ENCODE measurements at regions not wholly inside any gene's neighbourhood (a gene's known extent, or its start where the extent isn't known, plus 50 kb on each side); places are given as distances from the start of the nearest gene placed in this dataset.

DNA sequence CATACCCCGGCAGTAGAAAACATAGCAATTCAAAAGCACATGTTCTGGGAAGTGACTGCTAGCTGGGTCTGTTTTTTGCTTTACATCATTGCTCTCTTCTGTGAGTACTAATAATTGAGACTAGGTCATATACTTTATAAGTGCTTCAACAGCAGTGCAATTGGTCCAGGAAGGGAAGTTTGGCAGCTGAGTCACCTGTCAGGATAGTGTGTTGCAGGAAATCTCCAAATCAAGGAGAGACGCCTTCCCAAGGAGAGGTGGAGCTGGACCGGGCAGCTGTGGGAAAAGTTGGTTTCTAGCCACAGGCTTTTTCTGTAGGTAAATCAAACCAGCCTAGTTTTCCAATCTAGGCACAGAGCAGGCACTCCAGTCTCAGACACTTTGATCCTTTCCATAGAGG, 330.1 kb downstream of the ENC1 start:
- H3K9me3 Mint-ChIP-seq (ENCODE audit: low read depth), result no peaks in the 10 kb centered on the region
- H3K36me3 Mint-ChIP-seq (ENCODE audit: low read depth), result no peaks in the 10 kb centered on the region
- H3K27me3 Mint-ChIP-seq (ENCODE audit: low read depth), result no peaks in the 10 kb centered on the region
- no peak for DNase-seq (ENCODE audit: low spot score)
- H3K4me3 Mint-ChIP-seq (ENCODE audit: unreplicated experiment), result no peak overlapping the region
- TF ChIP-seq, protein P1, sequence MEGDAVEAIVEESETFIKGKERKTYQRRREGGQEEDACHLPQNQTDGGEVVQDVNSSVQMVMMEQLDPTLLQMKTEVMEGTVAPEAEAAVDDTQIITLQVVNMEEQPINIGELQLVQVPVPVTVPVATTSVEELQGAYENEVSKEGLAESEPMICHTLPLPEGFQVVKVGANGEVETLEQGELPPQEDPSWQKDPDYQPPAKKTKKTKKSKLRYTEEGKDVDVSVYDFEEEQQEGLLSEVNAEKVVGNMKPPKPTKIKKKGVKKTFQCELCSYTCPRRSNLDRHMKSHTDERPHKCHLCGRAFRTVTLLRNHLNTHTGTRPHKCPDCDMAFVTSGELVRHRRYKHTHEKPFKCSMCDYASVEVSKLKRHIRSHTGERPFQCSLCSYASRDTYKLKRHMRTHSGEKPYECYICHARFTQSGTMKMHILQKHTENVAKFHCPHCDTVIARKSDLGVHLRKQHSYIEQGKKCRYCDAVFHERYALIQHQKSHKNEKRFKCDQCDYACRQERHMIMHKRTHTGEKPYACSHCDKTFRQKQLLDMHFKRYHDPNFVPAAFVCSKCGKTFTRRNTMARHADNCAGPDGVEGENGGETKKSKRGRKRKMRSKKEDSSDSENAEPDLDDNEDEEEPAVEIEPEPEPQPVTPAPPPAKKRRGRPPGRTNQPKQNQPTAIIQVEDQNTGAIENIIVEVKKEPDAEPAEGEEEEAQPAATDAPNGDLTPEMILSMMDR (IDR thresholded peaks at IDR 0.05), result no peak
- no peak overlapping the region for H3K27ac Mint-ChIP-seq (ENCODE audit: unreplicated experiment)
- peaks cover 27% of the 10 kb centered on the region for H3K4me1 Mint-ChIP-seq (ENCODE audit: low read depth)

DNA sequence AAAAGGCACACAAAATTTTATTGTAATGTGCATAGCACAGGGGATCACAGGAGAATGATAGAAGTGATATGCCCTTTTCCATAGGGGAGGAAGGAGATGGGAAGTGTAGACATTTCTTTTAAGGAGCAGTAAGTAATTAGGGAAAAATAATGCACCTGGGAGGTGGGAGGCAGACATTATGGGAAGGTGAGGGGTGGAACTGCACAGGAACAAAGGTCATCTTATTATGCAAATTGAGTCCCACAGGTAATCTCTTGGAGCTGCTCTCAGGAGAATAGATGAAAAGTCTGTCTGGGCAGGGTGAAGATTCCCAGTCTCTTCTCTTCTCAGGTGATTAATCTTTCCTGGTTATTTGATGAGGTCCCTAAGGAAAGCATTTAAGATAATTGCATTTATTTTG, 331.5 kb downstream of the ENC1 start:
- Mint-ChIP-seq H3K27me3 (ENCODE audit: low read depth) (no peaks in the 10 kb centered on the region), H3K36me3 (ENCODE audit: low read depth) (no peaks in the 10 kb centered on the region), H3K4me3 (ENCODE audit: unreplicated experiment) (no peak overlapping the region), H3K27ac (ENCODE audit: unreplicated experiment) (no peak overlapping the region), H3K9me3 (ENCODE audit: low read depth) (no peaks in the 10 kb centered on the region), H3K4me1 (ENCODE audit: low read depth) (peaks cover 26% of the 10 kb centered on the region)
- TF ChIP-seq, protein P1 (IDR thresholded peaks at IDR 0.05), result no peak
- DNase-seq (ENCODE audit: low spot score), result no peak

DNA sequence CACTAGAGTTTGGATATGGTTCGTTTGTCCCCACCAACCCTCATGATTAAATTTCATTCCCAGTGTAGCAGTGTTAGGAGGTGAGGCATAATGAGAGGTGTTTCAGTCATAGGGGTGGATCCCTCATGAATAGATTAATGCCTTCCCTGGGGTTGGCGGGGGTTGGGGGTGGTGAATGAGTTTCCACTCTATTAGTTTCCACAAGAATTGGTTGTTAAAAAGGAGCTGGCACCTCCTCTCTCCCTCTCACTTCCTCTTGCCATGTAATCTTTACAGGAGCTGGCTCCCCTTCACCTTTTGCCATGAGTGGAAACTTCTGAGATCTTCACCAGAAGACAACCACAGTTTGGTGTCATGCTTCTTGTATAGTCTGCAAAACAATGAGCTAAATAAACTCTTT, 333.7 kb downstream of the ENC1 start:
- no peaks in the 10 kb centered on the region for H3K9me3 Mint-ChIP-seq (ENCODE audit: low read depth)
- DNase-seq (ENCODE audit: low spot score), result no peak
- no peak overlapping the region for H3K4me3 Mint-ChIP-seq (ENCODE audit: unreplicated experiment)
- no peaks in the 10 kb centered on the region for H3K36me3 Mint-ChIP-seq (ENCODE audit: low read depth)
- no peaks in the 10 kb centered on the region for H3K27me3 Mint-ChIP-seq (ENCODE audit: low read depth)
- H3K4me1 Mint-ChIP-seq (ENCODE audit: low read depth), result peaks cover 8% of the 10 kb centered on the region
- H3K27ac Mint-ChIP-seq (ENCODE audit: unreplicated experiment), result no peak overlapping the region
- TF ChIP-seq, protein P1 (IDR thresholded peaks at IDR 0.05), result no peak

DNA sequence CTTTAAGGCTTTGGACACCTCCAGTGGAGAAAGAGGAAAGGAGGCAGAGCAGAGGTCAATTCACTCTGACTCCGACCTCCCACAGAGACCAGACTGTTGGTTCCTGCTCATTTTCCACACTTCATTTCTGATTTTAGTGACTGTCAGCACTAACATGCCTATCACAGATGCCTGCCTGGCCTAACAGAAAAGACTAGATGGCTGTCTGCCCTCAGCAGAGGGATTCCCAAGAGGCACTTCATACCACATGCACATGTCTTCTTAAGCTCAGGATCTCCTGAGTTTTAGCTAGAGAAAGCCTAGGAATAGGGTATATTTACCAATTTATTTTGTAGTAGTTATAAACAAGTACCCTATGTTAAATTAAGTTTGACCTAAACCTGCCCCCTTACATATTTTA, 336.0 kb downstream of the ENC1 start:
- H3K27me3 Mint-ChIP-seq (ENCODE audit: low read depth), result no peaks in the 10 kb centered on the region
- no peak overlapping the region for H3K27ac Mint-ChIP-seq (ENCODE audit: unreplicated experiment)
- no peaks in the 10 kb centered on the region for H3K36me3 Mint-ChIP-seq (ENCODE audit: low read depth)
- no peaks in the 10 kb centered on the region for H3K9me3 Mint-ChIP-seq (ENCODE audit: low read depth)
- no peaks in the 10 kb centered on the region for H3K4me1 Mint-ChIP-seq (ENCODE audit: low read depth)
- H3K4me3 Mint-ChIP-seq (ENCODE audit: unreplicated experiment), result no peak overlapping the region
- TF ChIP-seq, protein P1 (IDR thresholded peaks at IDR 0.05), result no peak
- DNase-seq (ENCODE audit: low spot score), result no peak

DNA sequence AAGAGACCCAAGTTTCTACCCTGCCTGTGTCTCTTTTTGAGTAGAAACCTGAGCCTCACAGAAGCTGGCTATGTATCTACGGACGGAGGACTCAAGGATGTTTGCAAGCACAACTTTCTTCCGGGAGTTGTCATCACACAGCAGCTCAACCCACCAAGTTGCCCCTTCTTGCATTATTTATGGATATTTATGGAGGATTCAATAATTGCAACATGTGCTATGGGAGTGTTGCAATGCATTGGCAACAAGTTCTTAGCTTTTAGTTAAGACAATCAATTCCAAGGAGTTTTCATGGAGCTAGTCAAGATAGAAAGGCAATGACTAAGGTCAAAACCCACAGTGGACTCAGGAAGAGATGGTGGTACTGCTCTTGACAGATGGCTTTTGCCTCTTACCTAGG, 336.9 kb downstream of the ENC1 start:
- H3K27ac Mint-ChIP-seq (ENCODE audit: unreplicated experiment), result no peak overlapping the region
- H3K27me3 Mint-ChIP-seq (ENCODE audit: low read depth), result no peaks in the 10 kb centered on the region
- TF ChIP-seq, protein P1 (IDR thresholded peaks at IDR 0.05), result no peak
- H3K4me3 Mint-ChIP-seq (ENCODE audit: unreplicated experiment), result no peak overlapping the region
- H3K36me3 Mint-ChIP-seq (ENCODE audit: low read depth), result no peaks in the 10 kb centered on the region
- H3K4me1 Mint-ChIP-seq (ENCODE audit: low read depth), result no peaks in the 10 kb centered on the region
- H3K9me3 Mint-ChIP-seq (ENCODE audit: low read depth), result no peaks in the 10 kb centered on the region
- no peak for DNase-seq (ENCODE audit: low spot score)
